AG20443 (cell line): ENCODE measurements at regions not wholly inside any gene's neighbourhood (a gene's known extent, or its start where the extent isn't known, plus 50 kb on each side); places are given as distances from the start of the nearest gene placed in this dataset.
A peak's percentile ranks its signal among the peaks of the same experiment; 100 is the strongest.

Source experiments
- DNase-seq: peaks from one replicate; pipeline ENCODE4 v3.0.0; 2012; ENCODE audit warnings: low spot score, mixed read lengths

DNA sequence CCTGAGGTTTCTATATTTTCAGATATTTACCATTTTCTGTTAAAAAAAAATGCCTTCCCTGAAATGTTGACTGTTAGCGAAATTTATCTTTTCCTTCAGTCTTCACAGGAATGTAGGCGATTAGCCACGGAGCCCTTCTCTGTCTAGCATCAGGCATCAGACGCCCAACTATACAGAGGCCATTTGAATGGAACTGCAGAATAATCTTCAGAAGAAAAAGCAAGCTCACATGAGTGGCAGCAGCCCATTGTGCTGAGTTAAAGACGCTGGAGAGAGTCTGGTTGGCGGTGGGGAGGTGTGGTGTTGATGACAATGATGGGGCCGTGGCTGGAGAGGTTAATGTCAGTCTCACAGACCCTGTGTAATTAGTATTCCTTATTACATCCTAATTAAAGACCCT, 196.8 kb upstream of the LEF1 start:
- no peak for DNase-seq

DNA sequence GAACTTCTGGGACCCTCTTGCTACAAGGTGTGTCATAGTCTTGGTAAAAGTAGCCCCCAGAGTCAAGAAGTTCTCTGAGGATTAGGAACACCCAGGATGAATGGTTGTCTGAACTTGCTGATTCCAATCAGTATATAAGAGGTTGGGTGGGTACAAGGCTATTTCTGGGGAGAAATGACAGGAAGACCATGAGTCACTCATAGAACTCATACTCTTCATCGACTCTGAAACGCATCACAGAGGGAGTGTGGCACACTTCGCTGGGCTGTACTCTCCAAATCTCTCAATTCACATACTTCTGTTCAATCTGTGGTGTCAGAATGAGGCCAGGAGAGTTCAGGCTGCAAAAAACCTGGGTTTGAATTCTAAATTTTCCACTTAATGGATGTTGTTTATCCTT, 193.2 kb upstream of the LEF1 start:
- no peak for DNase-seq

DNA sequence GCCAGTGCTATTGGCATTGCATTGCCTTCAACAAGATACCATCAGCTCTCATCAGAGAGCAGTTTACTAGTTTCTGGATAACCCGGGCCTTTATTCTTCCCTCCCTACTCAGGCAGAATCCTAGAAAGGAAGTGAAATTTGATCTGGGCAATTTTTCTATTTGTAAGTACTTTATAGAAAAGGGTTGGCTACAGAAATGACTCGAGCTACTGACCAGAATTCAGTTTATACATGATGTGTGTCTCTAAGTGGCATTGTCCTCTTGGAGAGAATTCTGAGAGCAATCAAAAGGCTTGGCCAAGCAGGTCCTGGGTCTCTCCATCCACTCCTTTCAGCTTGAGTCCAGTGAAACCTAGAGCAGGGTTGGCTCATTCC, 192.7 kb upstream of the LEF1 start:
- DNase-seq = no peak

DNA sequence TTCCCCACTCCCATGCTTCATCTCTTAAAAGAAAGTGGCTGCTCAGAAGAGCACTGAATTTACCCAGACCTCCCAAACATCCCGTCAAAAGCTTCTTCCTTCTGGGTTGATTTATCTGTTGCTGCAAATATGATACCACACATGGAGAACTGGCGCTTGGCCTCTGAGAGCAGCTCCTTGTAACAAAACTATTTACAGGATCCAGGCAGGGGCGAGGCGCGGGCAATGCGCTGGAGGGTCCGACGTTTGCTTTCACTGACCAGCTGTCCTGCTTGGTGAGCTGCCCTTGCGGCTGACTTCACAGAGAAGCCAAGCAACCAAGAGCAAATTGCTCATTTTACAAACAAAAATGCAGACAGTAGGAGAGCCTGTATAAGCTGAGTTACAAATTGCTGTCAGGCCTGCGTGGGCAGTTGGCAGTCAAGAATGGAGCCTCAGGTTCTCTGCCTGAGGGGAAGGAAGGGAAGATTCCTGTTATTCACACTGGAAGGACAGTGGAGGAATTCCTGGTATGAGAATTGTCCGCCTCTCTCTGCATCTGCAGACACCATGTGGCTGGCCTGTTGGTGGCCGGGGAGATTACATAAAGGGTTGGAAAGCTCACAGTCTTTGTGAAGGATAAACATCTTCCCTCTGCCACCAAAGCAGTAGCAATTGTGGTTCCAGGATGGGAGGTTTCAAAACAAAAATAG, 192.2 kb upstream of the LEF1 start:
- peak; percentile 82 for DNase-seq

DNA sequence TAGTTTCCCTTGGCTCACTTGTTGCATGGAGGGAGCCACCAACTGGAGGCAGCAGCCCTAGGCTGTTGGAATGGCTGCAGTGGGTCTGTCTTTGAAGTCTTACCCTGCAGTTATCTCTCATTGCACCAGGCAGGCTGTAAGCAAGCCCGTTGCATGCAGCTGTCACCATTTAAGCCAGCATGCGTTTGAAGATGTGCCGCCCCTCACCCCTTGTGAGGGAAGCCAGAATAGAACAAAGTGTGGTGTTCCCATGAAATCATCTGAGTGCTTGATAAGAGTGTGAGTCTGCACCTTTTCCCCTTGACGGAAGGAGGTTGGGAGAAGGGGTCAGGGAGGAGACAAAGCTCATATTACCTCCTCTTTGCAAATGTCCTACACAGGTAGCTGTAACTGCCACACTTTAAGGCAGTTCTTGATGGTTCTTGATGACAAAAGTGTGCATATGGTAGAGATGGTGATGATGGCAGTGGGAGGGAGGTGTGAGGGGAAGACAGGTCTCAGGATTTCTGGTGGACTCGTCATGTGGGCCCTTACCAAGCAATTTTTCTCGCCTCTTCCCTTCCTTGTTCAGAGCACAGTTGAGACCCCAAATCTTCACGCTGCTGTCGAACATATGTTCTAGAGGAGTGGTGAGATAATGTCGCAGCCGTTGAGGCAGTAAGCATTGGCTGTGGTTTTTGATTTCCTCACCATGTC, 191.4 kb upstream of the LEF1 start:
- no peak for DNase-seq

DNA sequence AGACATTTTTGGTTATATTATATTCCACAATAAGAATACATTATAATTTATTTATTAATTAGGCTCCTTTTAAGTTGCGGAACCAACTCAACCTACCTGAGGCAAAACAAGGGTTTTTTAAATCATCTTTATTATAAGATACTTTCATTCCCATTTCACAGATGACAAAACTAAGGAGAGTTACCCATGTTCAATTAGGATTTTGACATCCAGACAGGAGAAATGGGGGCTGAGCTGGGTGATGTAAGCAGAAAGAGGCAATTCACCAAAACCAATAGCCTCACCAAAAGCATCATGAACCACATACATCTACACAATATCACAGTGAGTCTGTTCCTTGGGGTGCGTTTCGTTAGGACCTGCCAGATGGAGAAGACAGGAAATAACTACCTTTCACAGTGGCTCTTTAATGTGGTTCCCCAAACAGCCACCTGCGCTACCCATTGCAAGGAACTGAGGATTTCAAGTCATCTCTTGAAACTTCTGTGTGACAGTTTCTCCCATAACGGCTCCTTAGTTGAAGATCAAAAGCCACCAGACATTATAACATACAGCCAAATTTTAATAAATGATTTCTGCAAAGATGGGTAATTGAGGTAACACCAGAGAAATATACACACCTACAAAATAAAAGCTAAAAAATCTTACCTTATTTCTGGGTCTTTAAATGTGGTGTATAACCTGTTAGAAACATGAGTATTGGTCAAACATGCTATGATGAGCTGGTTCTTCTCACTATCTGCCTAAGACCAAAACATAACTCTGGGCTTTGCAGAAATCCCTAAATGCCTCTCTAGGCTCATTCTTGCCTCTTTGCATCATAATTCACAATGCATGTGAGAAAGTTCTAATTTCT, 190.6 kb upstream of the LEF1 start:
- no peak for DNase-seq

DNA sequence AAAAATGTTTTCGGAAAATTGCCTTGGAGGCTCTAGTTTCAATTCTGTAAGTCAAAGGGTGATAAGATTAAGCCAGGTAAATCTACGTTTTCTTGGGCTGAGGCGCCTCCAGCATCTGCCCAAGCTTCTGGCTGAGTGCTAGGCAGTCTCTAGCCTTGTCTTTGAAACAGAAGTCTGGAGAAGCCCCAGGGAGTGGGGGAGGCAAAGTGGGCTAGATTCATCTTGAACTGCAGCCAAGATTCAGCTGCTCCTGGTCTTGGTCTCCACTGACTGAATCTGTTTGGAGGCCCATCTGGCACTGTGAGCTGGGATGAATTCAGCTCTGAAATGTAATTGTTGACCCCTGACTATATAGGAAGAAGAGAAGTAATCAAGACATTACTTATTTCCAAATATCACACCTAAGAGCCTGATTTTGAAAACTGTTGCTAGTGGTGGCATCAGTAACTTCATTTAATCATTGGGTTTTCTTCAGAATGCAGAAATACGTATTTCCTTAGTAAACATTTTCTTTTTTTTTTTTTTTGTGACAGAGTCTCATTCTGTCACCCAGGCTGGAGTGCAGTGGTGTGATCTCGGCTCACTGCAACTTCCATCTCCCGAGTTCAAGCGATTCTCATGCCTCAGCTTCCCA, 187.3 kb upstream of the LEF1 start:
- no peak for DNase-seq

DNA sequence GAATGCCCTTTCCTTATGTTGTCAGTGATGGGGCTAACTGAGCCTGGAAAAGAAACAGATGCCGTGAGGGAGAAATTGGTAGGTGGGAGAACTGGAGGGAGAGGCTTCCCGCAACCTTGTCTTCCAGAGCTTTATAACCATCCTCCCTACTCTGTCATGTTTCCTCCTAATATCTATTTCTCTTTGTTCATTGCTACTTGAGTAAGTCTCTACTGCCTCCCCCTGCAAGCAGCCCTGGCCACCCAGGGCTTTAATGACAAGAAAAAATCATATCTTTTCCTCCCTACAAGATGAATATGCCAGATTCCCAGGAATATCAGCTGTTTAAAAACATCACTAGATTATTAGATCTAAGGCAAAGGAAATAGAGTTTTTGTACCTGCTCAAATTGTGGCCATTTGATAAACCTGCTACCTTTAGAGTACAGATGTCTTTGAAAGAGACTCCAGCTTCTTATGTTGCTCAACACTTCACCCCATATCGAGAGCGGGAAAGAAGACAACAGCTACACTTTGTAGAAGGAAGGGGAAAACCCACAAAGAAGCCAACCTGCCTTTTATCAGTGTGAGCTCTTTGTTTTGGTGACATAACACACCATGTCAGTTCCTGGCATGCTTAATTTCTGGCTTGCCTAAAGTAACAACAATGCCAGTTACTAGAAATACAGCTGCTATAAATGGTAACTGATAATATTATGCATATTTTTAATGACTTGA, 186.6 kb upstream of the LEF1 start:
- no peak for DNase-seq

DNA sequence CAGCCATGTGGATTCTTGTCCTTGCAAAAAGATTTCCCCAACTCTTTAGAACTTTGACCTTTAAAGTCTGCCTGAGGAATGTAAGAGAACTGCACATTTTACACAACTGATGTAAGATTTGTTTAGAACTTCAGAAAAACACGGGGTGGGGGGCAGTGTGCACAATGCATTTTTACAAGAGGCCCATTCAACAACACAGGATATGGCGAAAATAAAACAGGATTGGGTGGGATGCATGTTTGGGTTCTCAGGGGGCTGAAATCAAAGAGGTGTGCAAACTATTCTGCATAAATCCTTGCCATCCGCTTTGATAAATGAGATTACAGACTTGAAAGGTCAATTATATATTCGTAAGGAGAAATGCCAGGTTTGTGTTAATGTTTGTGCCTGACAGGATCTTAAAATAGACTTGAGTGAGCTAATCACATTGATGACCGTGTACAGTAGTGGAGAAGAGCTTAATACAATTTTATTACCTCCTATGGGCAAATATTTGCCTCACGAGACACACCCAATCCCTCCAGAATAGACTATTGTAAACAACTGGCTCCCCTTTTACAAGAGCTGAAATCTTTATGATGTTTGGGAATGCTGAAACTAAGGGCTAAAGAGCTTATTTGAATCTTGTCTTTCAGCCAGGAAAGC, 184.1 kb upstream of the LEF1 start:
- no peak for DNase-seq

DNA sequence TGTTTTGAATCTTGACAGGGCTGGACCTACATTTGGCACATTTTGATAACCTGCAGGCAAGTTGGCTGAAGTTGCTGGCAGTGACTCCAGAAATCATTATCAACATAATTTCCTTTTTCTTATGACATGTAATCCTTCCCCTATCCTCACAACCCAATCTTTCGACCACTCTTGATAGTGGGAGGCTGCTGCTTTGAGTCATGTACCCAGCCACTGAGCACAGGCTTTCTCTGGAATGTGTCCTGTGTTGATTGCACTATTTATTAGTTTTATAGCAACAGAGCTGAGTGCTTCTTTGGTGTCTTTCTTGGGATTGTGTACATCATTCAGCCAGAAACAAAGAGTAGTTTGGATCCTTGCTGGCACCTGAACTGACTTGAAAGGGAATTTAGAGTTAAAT, 183.1 kb upstream of the LEF1 start:
- DNase-seq = no peak

DNA sequence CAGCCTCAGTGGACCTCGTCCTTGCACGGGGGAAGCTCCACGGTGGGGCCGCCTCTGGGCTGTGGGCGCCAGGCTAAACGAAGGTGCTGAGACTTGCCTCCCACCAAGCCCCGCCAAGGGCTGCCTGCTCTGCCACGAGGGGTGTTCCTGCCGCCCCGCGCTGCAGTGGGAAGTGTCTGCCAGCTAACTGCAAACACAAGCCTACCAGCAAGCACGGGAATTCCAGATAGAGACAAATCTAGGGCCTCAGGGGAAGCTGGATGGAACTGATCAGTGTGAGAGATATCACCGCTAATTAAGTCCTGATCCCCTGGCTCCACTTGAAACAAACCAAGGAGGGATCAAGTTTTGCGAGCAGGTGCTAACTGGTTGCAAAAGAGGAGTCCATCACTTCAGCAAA, 181.6 kb upstream of the LEF1 start:
- no peak for DNase-seq

DNA sequence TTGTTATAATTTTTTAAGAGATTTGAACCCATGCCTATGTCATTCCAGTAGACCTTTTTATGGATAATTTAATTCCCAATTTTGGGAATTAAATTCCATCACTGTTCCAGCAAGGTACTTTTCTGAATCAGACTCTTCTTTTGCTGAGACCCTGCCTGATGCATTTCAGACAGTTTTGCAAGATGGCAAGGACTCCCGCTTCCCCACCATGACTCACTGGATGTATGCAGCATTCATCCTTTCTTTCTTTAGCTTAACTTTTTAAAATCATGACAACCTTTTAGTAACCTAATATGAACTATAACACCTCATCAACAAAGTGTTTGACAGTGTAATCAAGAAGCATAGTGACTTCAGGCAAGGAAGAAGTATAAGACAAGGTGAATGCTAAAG, 178.1 kb upstream of the LEF1 start:
- DNase-seq = no peak

DNA sequence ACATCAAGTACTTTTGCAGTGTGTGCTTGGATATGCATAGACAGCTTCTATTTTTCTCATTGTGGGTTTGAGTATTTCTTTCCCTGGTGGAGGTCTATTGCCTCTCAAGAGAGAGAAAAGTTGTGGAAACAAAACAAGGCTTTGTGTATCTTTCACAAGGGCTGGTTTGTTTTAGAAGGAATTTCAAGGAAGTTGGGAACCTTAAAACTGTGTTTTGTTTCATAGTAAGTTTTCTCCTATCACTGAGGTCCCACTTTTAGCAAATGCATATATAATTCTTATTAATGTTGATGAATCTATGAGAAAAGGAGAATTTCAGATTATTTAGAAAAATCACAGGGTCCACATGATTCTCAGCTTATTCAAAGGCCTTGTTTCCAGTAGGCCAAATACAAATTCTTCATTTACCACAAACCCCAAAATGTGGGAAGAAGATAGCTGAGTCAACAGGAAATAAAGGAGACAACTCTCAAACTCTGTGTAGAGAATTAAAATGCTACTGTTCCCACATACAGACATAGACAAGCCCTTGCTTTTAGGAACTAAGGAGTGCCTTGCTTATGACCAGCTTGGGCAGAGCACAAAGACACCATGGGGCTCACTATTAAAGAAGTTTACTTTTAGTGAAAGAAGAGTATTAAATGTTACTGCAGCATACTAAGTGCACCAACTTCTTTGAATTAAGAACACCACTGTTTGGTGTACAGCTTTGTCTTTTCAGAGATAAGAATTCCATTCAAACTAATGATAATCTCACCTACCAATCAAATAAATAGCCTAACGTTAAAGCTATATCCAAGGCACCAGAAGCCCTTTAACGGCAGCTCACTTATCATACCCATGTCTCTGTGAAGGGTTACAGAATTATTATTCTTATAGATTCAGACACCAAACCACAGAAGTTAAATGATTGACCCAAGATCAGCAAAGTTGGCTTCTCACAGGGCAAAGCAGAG, 177.4 kb upstream of the LEF1 start:
- no peak for DNase-seq

DNA sequence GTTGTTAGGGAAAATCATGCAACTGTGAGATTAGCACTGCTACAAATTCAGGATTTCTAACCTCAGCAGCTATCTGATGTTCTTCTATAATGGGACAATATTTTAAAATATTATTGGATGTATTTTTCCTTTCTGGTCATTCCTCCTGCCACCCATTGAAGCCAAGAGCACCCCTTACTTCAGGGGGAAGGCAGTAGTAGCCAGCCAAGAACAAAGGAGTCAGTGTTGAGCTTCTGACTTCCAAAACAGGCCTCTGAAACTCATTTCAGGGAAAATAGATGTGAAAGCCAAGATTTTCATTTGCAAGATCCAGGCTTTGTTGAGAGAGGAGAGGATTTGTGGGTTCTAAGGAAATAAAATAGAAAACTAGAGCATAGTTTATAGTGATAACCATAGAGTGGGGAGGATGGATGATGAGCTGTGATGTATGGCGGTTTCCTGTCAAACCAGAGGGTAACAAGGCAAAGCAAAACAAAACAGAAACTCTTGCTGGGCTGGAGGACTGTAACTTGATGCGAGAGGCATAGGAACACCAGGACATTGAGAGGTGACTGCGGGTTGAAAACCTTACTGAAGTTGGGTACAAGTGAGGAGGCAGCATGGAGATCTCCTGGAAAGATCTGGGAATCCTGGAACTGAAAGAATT, 173.7 kb upstream of the LEF1 start:
- no peak for DNase-seq

DNA sequence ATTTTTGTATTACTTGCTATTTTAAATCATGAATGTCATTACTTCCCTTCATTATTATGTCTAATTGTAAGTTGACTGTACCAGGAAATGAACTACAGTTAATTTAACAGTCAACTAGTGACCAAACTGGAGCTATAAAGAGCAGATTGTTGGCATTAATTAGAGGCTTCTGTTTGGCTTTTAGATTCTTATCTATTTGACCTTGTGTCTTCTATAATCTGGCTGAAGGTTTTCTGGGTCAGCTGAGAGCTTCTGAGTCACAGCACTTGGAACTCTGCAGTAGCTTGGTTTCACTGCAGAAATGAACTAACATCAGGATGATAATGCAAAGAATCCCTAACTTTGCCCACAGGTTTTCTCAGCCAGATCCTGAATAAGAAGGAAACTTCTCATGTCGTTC, 169.2 kb upstream of the LEF1 start:
- DNase-seq = no peak

DNA sequence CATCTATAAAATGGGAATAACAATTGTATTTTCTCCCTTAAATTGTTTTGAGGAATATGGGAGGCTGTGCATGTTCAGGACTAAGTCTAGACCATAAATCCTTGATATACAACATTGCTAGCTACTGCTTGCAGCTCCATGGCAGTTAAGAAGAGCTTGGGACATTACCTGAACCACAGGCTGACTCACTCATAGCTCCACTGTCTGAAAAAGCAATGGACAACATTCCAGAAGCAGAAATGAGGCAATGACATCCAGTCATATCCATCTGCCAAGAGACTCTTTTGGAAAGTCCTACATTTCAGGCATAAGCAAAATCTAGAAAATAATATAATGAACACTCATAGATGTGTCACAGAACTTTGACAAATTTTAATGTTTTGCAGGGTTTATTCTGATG, 167.3 kb upstream of the LEF1 start:
- no peak for DNase-seq

DNA sequence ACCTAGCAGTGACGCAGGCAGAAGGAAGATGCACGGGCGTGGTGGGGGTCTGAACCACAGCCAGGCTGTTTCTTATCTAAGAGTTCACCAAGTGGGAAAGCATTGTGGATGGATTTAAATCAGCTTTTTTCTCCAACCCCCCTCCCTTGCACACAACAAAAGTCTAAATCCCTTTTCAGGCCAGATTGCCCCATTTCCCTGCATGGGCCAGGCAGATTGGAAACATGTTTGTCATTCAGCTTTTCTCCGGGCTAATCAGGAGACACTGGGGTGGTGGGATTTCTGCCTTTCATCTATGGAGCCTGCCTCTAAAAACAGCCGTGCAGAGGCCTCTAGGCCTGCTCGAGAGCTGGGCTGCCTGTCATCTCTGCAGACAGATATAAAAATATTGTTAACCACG, 166.3 kb upstream of the LEF1 start:
- DNase-seq = no peak

DNA sequence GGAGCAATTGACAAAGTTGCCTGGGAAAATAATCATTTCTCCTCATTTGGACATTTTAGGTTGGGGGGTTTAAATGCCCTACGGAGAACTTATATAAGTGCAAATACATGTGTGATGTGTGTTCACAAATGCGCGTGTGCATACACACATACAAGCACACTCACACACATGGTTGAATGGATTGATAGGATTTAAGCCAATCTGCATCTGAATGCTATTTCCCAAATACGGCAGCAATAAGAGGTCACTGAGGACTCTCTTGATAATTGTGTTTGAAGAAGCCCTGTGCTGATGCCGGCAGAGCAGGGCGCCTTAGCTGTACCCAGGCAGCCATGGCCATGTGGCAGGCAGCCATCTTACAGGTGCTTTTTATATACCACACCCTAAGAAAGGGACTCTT, 165.3 kb upstream of the LEF1 start:
- DNase-seq = no peak

DNA sequence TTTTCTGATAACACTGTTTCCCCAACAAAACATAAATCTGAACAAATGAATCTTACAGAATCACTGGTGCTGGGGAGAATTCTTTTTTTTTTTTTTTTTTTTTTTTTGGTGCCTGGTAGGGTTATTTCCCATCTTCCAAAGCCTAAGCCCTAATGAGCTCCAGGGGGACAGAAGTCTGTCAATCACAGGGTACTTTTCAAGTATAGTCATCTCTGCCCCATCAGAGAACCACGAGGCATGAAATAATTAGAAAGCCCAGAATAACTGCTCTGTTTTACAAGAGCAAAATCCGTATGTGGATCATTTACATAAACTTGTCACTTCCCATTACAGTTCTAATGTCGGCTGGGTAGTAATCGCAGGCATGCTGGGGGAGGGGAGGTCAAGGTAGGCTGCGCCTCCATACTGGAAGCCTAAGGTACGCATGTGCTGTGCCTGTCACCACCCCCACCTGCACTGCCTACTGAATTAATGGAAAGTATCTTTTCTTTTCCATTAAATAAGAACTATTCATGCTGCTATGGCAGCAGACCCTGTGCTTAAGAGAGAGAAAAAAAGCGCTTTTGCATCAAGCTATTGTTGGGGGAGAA, 164.7 kb upstream of the LEF1 start:
- DNase-seq = no peak
